ENCODE measurements at regions not wholly inside any gene's neighbourhood (a gene's known extent, or its start where the extent isn't known, plus 50 kb on each side); places are given as distances from the start of the nearest gene placed in this dataset.

- TF ChIP-seq CTCF (IDR thresholded peaks at IDR 0.05) (no peak), POLR2A (IDR thresholded peaks at IDR 0.05) (no peak)
These were observed 210.4 kb downstream of the SNX19 start for GRCh38 chr11:130705670-130706421.
